GM18951 (cell line): ENCODE measurements at regions not wholly inside any gene's neighbourhood (a gene's known extent, or its start where the extent isn't known, plus 50 kb on each side); places are given as distances from the start of the nearest gene placed in this dataset.

Experiments used
- POLR2A ChIP-seq: IDR thresholded peaks from 4 replicates; pipeline ENCODE4 v1.6.1; 2011; ENCODE audit warnings: mild to moderate bottlenecking; ENCODE audit not compliant: insufficient read length, insufficient read depth; ENCODE audit errors: extremely low read depth
- in situ Hi-C: fragments of 300-500 bp; cut with MboI; formaldehyde crosslinking; loops from one replicate; pipeline ENCODE4 v1.12.0; 2022; ENCODE audit warnings: low sequenced_read_pairs, mixed read lengths, inconsistent platforms; ENCODE audit not compliant: unreplicated experiment

DNA sequence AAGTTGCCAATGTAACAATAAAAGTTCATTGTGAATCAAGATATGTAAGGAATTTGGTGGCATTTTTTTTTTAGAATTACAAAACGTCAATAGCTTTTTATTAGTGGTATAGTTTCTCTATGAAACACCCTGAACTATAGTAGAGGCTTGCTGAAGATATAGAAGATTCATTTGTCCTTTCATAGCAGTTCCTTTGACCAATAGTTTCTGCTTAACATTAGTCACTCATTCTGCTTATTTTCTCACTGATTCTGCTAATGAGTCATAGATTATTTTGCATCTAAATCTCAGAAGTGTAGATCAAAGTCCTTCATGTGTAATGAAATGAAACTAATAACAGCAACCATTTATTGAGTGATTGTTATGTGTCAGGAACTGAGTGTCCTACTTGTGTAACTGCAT lies 205.0 kb upstream of the TET2 start:
- TF ChIP-seq POLR2A, result no peak
- in situ Hi-C loops, result no loop called here

DNA sequence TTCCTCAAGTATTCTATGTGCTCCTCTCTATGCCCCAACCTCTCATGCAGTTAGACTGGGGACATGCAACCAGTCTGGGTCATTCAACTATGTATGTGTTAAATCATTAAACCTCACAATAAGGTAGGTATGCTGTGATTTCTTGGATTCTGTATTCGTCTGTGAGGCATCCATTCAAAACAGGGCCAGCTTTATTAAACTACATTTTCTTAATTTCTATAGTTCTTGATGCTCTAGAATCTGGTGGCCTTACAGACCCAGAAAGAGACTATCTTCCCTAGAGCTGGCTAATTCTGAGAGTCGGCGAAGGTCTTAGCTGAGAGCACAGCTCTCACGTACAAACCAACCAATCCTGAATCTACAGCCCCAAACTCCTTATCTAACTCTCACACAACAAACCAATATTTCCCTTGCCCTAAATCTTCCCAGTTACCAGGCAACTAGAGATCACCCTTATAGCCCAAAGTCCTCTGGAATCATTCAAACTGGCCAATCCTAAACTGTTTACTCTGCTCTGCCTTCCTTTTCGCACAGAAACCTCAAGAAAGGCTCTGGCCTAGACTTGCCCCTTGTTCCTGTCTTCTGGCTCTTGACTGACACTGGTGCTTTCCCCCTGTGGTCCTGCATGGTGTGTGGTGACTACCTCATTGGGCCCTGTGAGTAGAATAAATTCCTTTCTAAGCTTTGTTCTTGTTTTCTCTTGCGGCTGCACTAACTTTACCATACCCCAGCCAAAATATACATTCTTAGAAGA lies 203.5 kb upstream of the TET2 start:
- in situ Hi-C loops, result no loop called here
- TF ChIP-seq POLR2A, result no peak

DNA sequence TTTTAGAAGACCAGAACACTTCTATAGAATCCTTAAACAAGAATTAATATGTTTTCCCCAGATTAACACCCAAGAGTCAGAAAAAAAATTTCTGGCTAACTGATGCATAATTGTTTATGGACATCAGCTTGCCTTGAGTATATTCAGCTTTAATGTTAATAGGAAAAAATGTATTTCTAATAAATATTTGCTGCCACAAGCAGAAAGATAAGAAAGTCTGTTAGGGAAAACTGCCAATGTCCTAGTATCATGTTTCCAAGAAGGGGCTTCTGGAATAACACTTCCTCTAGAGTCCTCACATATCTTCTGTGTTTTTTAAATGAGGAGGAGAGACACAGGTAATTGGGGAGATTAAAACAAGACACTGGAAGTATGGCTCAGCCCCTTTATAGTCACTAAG lies 202.1 kb upstream of the TET2 start:
- TF ChIP-seq POLR2A, result no peak
- in situ Hi-C loops, result no loop called here

DNA sequence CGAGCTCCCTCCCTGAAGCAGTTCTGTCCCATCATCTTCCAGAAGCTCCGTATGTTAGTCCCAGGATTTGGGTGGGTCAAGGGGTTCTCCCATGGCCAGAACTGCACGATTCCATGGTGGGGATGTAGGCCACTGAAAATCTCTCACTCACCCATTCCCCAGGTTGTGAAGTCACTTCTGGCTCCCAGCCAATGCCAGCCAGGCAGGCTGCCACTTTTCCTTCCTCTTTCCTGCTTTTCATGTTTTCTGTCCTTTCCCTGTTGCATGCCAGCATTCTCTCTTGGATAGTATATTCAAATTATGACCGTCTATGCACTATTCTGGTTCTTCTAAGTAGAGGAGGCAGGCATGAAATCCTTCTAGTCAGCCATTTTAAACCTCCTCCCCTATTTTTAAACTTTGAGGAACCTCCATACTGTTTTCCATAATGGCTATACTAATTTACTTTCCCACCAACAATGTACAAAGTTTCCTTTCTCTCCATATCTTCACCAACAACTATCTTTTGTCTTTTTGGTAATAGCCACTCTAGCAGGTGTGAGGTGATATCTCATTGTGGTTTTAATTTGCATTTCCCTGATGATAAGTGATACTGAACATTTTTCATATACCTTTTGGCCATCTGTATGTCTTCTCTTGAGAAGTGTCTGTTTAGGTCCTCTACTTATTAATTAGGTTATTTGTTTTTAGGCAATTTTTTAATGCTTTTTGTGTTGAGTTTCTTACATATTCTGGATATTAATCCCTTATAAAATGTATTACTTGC lies 182.1 kb upstream of the TET2 start:
- no peak for TF ChIP-seq POLR2A
- in situ Hi-C loops, result no loop called here

DNA sequence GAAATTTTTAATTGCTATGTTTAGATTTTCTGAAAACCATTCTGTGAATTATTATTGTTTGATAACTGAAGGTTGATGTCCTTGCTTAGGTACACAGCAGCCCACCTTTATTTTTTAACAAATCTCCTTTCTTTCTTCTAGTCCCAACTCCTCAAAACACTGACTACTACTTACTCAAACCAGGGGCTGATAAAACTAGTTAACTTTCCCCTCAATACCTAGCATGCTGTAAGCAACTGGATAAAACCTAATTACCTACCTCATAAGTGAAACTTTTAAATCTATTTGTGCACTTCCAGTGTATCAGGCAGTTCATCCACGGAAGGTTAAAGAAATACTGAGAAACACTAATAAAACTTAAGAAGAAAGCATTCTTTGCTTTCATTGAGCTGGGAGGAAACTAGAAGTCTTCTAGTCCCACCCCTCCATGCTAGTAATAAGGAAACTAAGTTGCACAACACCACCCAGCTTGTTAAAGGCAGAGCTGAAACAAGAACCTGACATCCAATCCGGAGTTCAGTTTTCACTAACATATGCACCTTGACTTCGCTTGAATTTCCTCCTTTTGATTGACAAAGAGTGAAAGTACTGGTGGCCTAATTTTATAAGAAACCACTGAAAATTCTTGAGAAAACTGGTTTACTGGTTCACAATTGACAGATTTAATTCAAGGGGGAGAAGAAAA lies 180.2 kb upstream of the TET2 start:
- TF ChIP-seq POLR2A, result no peak
- in situ Hi-C loops, result no loop called here

DNA sequence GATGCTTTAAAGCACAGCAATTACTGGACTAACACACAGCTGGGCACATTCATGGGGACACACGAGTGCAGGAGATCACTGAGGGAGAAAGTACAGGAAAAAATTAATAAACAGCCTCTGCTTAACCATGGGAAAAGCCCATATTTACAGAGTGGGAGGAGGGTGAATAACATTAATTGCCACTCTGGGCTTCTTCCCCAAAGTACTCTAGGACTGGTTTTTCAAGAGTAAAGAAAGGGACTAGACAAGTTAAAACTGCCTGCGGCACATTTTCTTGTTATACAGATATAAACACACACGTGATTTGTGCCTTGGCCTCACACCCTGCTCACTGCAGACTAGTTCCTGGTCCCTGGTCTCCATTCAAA lies 179.7 kb upstream of the TET2 start:
- in situ Hi-C loops, result no loop called here
- TF ChIP-seq POLR2A, result no peak

DNA sequence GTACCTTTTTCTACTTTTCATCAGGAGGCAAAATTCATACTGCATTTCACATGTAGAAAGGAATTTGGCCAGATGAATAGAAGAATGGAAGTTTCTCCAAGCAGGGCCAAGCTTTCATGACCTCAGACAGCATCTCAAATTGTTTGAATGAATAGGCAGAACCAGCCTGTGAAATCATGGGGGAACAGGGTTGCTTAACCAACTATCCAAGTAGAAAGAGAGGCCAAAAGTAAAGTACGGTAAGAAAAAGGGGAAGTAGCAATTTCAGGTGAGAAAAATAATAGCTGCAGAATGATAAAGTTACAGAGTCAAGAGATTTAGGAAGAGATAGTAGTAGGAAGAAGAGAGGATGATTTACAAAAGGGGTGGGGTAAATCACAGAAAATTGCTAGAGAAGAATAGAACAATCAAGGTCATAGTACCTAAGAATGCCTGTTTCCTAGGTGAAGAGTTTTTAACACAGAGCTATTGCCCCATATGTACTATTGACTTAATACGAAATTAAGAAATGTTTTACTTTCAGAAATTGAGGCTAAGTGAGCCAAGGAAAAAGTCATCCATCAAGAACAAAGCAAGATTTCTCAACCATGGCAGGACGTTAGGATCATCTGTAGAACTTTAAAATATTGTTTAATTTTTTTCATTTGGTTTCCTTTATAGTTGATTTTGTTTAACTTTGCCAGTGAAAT lies 177.1 kb upstream of the TET2 start:
- no peak for TF ChIP-seq POLR2A
- in situ Hi-C loops, result no loop called here

DNA sequence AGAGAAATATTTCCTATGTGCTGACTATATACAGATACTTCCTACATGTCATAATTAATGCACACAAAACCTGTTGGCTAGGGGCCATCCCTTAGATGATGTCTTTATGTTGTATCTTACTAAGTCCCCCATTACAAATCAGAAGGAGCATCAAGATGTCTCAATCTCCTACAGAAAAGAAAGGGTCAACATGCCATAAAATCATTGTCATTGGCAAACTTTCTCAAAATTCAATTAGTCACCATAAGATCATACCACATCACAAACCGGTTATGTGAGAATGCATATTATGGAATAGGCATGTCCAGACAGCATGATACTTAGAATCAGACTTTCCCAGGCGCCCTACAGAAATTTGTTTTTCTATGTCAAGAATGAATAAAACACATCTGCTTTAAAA lies 175.2 kb upstream of the TET2 start:
- in situ Hi-C loops, result no loop called here

DNA sequence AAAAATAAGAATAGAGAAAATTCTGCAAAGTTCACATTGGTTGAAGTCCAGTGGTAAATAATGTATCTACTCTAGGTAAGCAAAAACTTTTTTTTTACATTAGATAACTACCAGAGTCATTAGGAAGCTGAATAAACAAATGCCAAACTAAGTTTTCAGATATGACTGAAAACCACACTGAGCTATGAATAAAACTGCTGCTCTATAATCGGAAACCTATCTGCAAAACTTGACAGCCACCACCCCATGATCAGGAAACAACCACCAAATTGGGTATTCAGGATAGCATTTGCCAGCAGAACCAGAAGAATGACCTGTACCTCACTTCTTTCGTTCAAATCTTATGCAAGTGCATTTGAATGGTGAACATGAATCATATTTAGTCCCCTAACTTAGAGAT lies 173.0 kb upstream of the TET2 start:
- in situ Hi-C loops, result no loop called here
- no peak for TF ChIP-seq POLR2A

More for the DNA sequence above, 175.2 kb upstream of the TET2 start:
- TF ChIP-seq POLR2A, result no peak

DNA sequence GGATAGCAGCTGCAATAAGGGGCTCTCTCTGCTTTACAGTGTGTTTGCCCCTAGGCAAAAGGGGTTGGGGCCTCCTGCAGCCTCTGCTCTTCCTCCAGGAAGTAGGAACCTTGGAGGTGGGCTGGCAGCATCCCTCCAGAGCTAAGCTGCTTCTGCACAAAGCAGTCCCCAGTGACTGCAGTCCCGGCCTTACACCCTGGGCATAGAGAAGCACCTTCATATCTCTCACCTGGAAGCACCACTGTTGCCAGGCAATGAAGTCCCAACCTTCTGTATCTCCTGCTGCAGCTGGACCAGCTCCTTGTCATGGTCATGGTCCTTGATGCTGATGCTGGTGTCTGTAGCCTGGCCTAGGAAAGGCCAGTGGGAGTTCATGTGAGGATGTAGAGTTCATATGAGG lies 171.1 kb upstream of the TET2 start:
- in situ Hi-C loops, result no loop called here
- TF ChIP-seq POLR2A, result no peak

DNA sequence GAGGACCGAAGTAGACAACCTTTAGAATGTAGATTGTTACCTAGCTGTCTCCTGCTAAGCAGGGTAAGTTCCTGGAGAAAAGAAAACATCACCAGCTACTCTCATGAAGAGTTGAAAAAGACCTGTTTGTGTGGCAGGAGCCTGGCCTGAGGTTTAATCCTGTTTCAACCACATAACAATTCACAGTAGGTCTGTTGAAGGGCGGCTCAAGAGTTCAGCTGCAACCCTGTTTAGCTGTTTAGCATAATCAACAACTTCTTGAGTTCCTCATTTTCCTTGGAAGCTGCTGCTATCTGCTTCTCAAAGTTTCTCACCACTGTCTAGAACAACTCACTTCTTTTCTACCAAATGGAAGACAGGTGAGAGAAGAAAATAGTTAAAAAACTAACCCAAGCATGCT lies 170.4 kb upstream of the TET2 start:
- in situ Hi-C loops, result no loop called here
- no peak for TF ChIP-seq POLR2A

DNA sequence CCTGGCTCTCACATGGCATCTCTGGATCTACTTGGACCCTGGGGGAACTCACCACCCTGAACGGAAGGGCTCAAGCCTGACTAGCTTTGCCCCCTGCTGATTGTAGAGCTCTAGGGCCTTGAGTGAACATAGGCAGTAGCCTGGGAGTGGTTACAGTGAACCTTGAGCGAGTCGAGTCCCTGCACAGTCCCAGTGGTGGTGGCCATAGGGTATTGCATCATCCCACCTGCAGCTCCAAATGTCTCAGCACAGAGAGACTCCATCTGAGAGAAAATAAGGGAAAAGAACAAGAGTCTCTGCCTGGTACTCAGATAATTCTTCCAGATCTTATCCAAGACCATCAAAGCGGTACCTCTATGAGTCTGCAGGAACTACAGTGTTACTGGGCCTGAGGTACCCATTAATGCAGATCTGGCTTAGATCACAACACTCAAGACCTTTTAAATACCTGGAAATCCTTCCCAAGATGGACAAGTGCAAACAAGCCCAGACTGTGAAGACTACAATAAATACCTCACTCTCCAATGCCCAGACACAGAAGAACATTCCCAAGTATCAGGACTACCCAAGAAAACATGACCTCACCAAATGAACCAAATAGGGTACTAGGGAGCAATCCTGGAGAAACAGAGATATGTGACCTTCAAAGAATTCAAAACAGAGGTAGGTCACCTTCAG lies 167.5 kb upstream of the TET2 start:
- TF ChIP-seq POLR2A, result no peak
- in situ Hi-C loops, result no loop called here
